HPDE6-E6E7 (cell line): ENCODE measurements at regions not wholly inside any gene's neighbourhood (a gene's known extent, or its start where the extent isn't known, plus 50 kb on each side); places are given as distances from the start of the nearest gene placed in this dataset.
"Not testable (repeated sequence)": the region's sequence is repeated elsewhere in the genome, so short reads cannot be mapped to it uniquely, and the experiment has no call there.

Source experiments
- DNase-seq: peaks from one replicate; pipeline ENCODE4 v3.0.0; 2011; ENCODE audit warnings: missing footprints; ENCODE audit errors: extremely low spot score

- no peak for DNase-seq
These were observed 230.8 kb upstream of the ANKRD50 start for GRCh38 chr4:124943145-124943889.

DNA sequence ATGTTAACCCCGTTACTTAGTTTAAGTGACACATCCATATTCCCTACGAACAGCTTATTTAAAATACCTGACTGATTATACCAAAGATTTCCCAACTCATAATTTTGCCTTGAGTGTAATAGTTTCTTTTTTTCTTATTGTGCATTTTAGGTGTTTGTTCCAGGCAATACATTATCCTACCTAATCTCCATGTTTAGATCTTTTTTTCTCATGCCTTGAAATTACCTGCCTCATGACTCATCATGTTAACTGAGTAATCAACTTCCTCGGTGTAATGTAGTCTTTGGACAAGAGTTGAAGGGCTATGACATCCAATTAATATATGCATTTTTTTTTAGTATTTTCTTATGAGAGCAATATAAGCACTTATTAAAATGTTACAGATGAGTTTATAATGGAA lies 228.7 kb upstream of the ANKRD50 start:
- no peak for DNase-seq

GRCh38 chr4:124940387-124940786 lies 227.9 kb upstream of the ANKRD50 start:
- DNase-seq, result no peak

- DNase-seq, result no peak
These were observed 227.4 kb upstream of the ANKRD50 start for GRCh38 chr4:124939908-124940307.

GRCh38 chr4:124938836-124939235 lies 226.3 kb upstream of the ANKRD50 start:
- no peak for DNase-seq

- no peak for DNase-seq
These were observed 225.5 kb upstream of the ANKRD50 start for GRCh38 chr4:124937993-124938392.

GRCh38 chr4:124936427-124936826 lies 223.9 kb upstream of the ANKRD50 start:
- DNase-seq, result no peak

DNA sequence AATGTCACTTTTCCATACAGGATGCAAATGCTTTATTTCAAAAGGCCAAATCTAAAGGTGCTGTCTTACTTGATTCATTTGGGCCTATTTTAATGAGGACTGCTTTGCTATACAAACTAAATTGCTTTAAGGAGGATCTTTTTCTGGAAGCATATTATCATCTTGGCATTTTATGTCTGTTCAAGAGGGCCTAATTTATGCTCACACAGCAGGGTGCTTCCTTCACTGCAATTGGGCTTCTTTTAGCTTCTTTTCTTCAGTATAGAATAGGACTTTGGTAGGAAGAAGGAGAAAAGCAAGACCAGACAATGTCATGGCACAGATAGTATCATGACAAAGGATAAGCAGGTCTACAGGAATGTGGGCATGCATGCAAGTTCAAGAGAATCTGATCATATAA lies 222.4 kb upstream of the ANKRD50 start:
- DNase-seq, result no peak

DNA sequence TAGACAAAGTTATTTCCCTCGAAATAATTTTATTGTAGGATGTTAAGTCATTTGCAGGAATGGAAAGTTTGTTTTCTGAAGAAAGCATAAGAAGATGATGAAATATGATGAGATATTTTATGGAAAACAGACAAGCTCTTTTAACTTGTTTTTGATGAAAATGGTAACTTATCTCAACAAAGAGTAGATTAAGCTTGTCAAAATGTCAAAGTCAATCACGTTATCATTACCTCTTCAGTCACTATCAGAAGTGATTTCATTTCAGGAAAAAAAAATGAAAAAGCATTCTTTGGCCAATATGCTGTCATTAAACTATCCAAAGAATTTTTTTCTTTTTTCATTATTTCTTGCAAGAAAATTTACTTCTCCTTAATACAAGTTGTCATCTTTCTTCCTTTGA lies 221.0 kb upstream of the ANKRD50 start:
- no peak for DNase-seq

- DNase-seq, result no peak
These were observed 219.9 kb upstream of the ANKRD50 start for GRCh38 chr4:124932447-124932846.

GRCh38 chr4:124931050-124931449 lies 218.5 kb upstream of the ANKRD50 start:
- no peak for DNase-seq

GRCh38 chr4:124922748-124923147 lies 210.2 kb upstream of the ANKRD50 start:
- not testable (repeated sequence) for DNase-seq

GRCh38 chr4:124918559-124919122 lies 206.1 kb upstream of the ANKRD50 start:
- no peak for DNase-seq

GRCh38 chr4:124915073-124915472 lies 202.5 kb upstream of the ANKRD50 start:
- DNase-seq, result no peak

- DNase-seq, result no peak
These were observed 200.7 kb upstream of the ANKRD50 start for GRCh38 chr4:124913237-124913636.

DNA sequence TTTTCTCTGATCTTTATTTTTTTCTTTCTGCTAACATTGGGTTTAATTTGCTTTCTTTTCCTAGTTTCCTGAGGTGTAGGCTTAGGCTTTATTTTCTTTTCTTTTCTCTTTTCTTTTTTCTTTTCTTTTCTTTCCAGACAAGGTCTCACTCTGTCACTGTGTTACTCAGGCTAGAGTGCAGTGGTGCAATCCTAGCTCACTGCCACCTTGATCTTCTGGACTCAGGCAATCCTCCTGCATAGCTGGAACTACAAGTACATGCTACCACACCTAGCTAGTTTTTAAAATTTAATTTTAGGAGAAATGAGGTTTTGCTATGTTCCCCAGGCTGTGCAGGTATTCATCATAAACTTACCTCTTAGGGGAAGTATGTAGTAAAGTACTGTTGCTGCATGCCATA lies 197.8 kb upstream of the ANKRD50 start:
- DNase-seq, result no peak

GRCh38 chr4:124907881-124908280 lies 195.3 kb upstream of the ANKRD50 start:
- DNase-seq, result no peak

DNA sequence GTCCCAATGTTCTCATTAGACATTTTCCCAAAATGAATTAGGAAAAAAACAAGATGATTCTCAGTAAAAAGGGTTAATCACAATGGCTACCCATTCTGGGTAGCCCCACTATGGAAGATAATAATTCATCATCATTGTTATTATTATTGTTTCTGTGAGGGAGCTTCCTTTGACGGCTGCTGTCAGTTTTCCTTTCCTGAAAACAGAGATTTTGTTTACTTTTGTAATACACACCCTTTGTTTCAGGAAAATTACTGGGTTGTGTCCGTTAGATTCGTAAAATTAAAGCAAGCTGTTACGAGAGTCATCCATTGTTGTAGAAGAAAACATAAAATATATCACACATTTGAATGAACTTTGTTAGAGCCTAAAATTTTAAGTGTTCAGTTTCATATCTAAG lies 192.9 kb upstream of the ANKRD50 start:
- no peak for DNase-seq

DNA sequence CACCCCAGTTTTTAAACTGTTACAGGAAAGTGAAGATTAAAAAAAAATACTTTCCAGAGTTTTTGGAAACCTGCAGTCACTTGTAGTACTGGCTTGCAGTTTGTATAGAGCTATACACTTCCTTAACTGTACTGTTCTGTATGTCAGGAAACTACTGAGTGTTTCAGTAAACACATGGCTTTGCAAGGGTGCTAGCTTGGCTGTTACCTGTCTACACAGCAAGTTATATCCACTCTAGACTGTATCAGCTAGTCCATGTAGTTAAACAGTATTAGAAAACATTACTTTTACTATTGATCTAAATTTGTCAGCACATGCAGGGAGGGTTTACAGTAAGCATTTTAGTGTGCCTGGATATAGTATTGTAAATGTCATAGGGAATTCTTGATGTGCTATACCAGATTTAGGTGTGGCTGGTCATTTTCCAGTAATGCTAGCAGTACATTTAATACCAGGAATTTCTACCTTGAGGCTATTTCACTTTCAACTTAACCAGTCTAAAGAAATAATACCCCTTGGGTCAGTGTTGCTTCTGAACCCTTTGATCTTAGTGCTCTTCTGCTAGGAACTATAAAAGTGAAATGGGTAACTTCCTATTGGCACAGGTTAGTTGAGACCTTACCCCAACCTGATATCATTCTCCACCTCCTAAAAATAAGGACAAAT lies 192.3 kb upstream of the ANKRD50 start:
- DNase-seq, result no peak

GRCh38 chr4:124903995-124904722 lies 191.6 kb upstream of the ANKRD50 start:
- peak; percentile 38 for DNase-seq

DNA sequence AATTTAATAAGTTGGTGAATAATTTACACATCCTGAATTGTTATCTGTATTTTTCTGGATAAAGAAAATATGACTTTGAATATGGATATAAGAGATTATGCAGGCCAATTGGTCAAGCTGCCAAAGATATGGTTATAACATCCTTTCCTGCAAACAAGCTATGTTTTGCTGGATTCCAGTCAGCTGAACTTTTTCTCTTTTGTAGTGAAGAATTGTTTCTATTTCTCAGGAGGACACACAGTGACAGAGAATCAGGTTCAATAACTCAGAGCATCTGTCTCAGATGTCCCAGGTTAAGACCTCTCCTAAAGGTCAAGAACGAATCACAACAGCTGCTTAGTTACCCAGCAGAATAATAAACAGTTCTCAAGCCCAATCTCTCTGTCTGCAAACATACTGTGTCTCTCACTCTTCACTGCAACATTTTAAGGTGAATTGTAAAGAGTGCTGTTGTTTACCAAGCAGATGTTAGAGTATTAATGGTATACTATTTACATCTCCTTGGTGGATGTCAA lies 189.5 kb upstream of the ANKRD50 start:
- no peak for DNase-seq

- peak; percentile 13 for DNase-seq
These were observed 187.5 kb upstream of the ANKRD50 start for GRCh38 chr4:124899997-124900396.
